ENCODE measurements at regions not wholly inside any gene's neighbourhood (a gene's known extent, or its start where the extent isn't known, plus 50 kb on each side); places are given as distances from the start of the nearest gene placed in this dataset.

DNA sequence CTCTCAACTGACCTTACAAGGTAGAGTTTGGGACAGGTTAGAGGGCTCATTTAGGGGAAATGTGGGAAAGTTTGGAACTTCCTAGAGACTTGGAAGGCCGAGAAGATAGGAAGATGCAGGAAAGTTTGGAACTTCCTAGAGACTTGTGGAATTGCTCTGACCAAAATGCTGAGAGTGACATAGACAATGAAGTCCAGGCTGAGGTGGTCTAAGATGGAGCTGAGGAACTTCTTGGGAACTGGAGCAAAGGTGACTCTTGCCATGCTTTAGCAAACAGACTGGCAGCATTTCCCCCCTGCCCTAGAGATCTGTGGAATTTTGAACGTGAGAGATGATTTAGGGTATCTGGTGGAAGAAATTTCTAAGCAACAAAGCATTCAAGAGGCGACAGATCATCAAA lies 258.9 kb upstream of the GULP1 start:
- TF ChIP-seq, protein P1, sequence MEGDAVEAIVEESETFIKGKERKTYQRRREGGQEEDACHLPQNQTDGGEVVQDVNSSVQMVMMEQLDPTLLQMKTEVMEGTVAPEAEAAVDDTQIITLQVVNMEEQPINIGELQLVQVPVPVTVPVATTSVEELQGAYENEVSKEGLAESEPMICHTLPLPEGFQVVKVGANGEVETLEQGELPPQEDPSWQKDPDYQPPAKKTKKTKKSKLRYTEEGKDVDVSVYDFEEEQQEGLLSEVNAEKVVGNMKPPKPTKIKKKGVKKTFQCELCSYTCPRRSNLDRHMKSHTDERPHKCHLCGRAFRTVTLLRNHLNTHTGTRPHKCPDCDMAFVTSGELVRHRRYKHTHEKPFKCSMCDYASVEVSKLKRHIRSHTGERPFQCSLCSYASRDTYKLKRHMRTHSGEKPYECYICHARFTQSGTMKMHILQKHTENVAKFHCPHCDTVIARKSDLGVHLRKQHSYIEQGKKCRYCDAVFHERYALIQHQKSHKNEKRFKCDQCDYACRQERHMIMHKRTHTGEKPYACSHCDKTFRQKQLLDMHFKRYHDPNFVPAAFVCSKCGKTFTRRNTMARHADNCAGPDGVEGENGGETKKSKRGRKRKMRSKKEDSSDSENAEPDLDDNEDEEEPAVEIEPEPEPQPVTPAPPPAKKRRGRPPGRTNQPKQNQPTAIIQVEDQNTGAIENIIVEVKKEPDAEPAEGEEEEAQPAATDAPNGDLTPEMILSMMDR (IDR thresholded peaks at IDR 0.05) = no peak
- no peak for TF ChIP-seq POLR2A (IDR thresholded peaks at IDR 0.05)

Data from adrenal gland (tissue), 5 donors.